ENCODE measurements at regions not wholly inside any gene's neighbourhood (a gene's known extent, or its start where the extent isn't known, plus 50 kb on each side); places are given as distances from the start of the nearest gene placed in this dataset.

GRCh38 chr16:73505577-73505976 is 457.6 kb upstream of the ZFHX3 start:
- TF ChIP-seq CTCF (conservative IDR thresholded peaks at IDR 0.05; ENCODE audit: low read length) (no peak), EZH2phosphoT487 (IDR thresholded peaks at IDR 0.05; ENCODE audit: borderline replicate concordance, low read depth, low read length) (no peak)

Measured in OCI-LY7 (cell line).